Ishikawa (cell line): ENCODE measurements at regions not wholly inside any gene's neighbourhood (a gene's known extent, or its start where the extent isn't known, plus 50 kb on each side); places are given as distances from the start of the nearest gene placed in this dataset.

Experiments
- CEBPB ChIP-seq: IDR thresholded peaks from 2 replicates; pipeline ENCODE4 v1.6.1; 2012
- CREB1 ChIP-seq: IDR thresholded peaks from 2 replicates; pipeline ENCODE4 v1.6.1; 2012; ENCODE audit warnings: low read depth
- EGR1 ChIP-seq: IDR thresholded peaks from 2 replicates; pipeline ENCODE4 v1.6.1; 2012
- EP300 ChIP-seq: IDR thresholded peaks from 2 replicates; pipeline ENCODE4 v1.6.1; 2012; ENCODE audit warnings: borderline replicate concordance
- FOXM1 ChIP-seq: IDR thresholded peaks from 2 replicates; pipeline ENCODE4 v1.6.1; 2012; ENCODE audit warnings: low read depth, borderline replicate concordance
- MAX ChIP-seq: IDR thresholded peaks from 2 replicates; pipeline ENCODE4 v1.6.1; 2012
- NFIC ChIP-seq: IDR thresholded peaks from 2 replicates; pipeline ENCODE4 v1.6.1; 2012
- RAD21 ChIP-seq: IDR thresholded peaks from 2 replicates; pipeline ENCODE4 v1.6.1; 2012; ENCODE audit warnings: low read depth
- REST ChIP-seq: IDR thresholded peaks from 2 replicates; pipeline ENCODE4 v1.6.1; 2012; ENCODE audit warnings: low read depth, mild to moderate bottlenecking
- TAF1 ChIP-seq: IDR thresholded peaks from 2 replicates; pipeline ENCODE4 v1.6.1; 2012; ENCODE audit warnings: low read depth, mild to moderate bottlenecking
- TCF12 ChIP-seq: IDR thresholded peaks from 2 replicates; pipeline ENCODE4 v1.6.1; 2012; ENCODE audit warnings: low read depth
- TEAD4 ChIP-seq: IDR thresholded peaks from 2 replicates; pipeline ENCODE4 v1.6.1; 2012
- USF1 ChIP-seq: IDR thresholded peaks from 2 replicates; pipeline ENCODE4 v1.6.1; 2012
- YY1 ChIP-seq: IDR thresholded peaks from 2 replicates; pipeline ENCODE4 v1.6.1; 2012; ENCODE audit warnings: low read depth
- ZBTB7A ChIP-seq: IDR thresholded peaks from 2 replicates; pipeline ENCODE4 v1.6.1; 2012; ENCODE audit warnings: low read depth

GRCh38 chr6:87922947-87923330 lies 124.7 kb upstream of the SPACA1 start:
- no peak for TF ChIP-seq TCF12
- TF ChIP-seq MAX = no peak
- no peak for TF ChIP-seq TAF1
- TF ChIP-seq EP300 = no peak
- no peak for TF ChIP-seq ZBTB7A
- TF ChIP-seq CREB1 = no peak
- no peak for TF ChIP-seq NFIC
- TF ChIP-seq FOXM1 = no peak
- TF ChIP-seq CEBPB = no peak
- TF ChIP-seq USF1 = no peak

- TF ChIP-seq TAF1 (no peak), RAD21 (no peak), YY1 (no peak), CEBPB (no peak), NFIC (no peak), ZBTB7A (no peak), EGR1 (no peak), CREB1 (no peak), TCF12 (no peak), FOXM1 (no peak), REST (no peak), TEAD4 (no peak), EP300 (no peak), USF1 (no peak), MAX (no peak)
These were observed 125.3 kb upstream of the SPACA1 start for GRCh38 chr6:87922196-87922946.

GRCh38 chr6:87921034-87921433 lies 126.6 kb upstream of the SPACA1 start:
- TF ChIP-seq MAX (no peak), NFIC (no peak)

GRCh38 chr6:87920245-87920644 lies 127.4 kb upstream of the SPACA1 start:
- no peak for TF ChIP-seq NFIC
- TF ChIP-seq MAX = no peak
- no peak for TF ChIP-seq EGR1
- TF ChIP-seq REST = no peak
- TF ChIP-seq TAF1 = no peak
- TF ChIP-seq YY1 = no peak
- TF ChIP-seq ZBTB7A = no peak
- no peak for TF ChIP-seq TCF12
- no peak for TF ChIP-seq USF1
- TF ChIP-seq CREB1 = no peak
- no peak for TF ChIP-seq CEBPB
- TF ChIP-seq RAD21 = no peak

- TF ChIP-seq TCF12 (no peak), REST (no peak), USF1 (no peak), ZBTB7A (no peak), RAD21 (no peak), FOXM1 (no peak), CREB1 (no peak), EP300 (no peak), NFIC (no peak), MAX (no peak), CEBPB (no peak), EGR1 (no peak)
These were observed 128.2 kb upstream of the SPACA1 start for GRCh38 chr6:87919416-87919815.
